ENCODE measurements at regions not wholly inside any gene's neighbourhood (a gene's known extent, or its start where the extent isn't known, plus 50 kb on each side); places are given as distances from the start of the nearest gene placed in this dataset.

DNA sequence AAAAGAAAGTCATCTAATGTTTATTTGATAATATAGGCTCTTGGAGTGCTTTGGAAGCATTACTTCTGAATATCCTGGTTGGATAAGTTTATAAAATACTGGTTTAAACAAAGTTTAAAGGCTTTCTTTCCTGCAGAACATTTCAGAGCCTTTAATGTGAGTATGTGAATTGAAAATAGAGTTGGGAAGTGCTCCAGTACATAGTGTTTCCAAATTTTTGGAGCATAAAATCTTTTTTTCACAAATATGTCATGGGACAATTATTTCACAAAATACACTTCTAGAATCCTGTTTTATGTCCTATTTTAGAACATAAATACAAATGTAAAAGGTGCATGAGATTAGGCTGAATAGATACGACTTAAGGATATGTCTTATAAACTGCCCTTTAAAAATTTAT, 158.9 kb upstream of the HNRNPA3 start:
- Histone ChIP-seq H3K9me3 (replicated peaks) (no peaks in the 10 kb centered on the region), H3K4me3 (no peak overlapping the region), H3K27ac (no peak overlapping the region), H3K36me3 (no peaks in the 10 kb centered on the region), H3K4me1 (replicated peaks) (peaks cover 5% of the 10 kb centered on the region; the same call in 1 of the 2 replicates), H3K27me3 (replicated peaks) (no peaks in the 10 kb centered on the region)
- DNase-seq (ENCODE audit: low read depth in 1 of 2, low spot score in 2 of 2): no peak

DNA sequence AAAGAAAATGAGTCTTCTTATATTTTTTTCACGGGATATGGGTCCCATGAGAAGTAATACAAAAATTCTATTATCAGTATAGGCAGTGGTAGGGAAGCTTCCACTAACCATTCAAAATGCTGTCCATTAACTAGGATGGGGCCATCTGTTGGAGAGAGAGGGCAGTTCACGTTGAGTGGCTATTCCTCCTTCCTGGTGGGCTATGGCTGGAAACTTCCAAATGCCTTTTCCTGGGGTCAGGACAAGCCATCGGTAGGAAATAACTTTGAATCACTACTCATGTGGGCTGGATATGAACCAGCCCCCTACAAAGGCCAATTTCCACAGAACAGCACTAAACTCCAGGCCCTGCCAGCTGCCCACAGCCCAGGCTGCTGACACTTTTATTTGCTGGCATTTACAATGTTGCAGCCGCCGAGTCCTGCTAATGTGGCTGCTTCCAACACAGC, 156.1 kb upstream of the HNRNPA3 start:
- DNase-seq (ENCODE audit: low read depth in 1 of 2, low spot score in 2 of 2): no peak
- H3K4me3 ChIP-seq: no peak overlapping the region
- no peaks in the 10 kb centered on the region for H3K36me3 ChIP-seq

DNA sequence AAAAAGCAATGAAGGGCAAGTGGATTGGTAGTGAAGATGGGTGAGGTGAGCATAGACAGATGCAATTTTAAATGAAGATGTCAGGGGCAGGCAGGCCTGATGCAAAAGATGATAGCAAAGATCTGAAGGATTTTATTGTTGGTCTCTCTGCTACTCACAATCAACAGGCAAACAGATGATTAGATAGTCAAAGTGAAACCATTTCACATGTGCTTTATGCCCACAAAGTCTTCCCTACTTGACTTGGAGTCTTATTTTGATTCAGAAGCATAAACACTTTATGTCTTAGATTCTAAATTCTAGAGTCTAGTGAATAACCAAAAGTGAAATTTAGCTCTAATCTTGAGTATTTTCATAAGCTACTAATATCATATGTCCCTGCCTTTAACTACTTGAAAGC, 153.8 kb upstream of the HNRNPA3 start:
- Histone ChIP-seq H3K9me3 (replicated peaks) (no peaks in the 10 kb centered on the region), H3K4me3 (no peak overlapping the region), H3K27me3 (replicated peaks) (no peaks in the 10 kb centered on the region), H3K27ac (no peak overlapping the region), H3K36me3 (no peaks in the 10 kb centered on the region), H3K4me1 (replicated peaks) (no peaks in the 10 kb centered on the region)
- no peak for DNase-seq (ENCODE audit: low read depth in 1 of 2, low spot score in 2 of 2)

More for the DNA sequence above, 156.1 kb upstream of the HNRNPA3 start:
- no peak overlapping the region for H3K27ac ChIP-seq
- no peaks in the 10 kb centered on the region for H3K27me3 ChIP-seq (replicated peaks)
- peaks cover 5% of the 10 kb centered on the region; the same call in 1 of the 2 replicates for H3K4me1 ChIP-seq (replicated peaks)
- no peaks in the 10 kb centered on the region for H3K9me3 ChIP-seq (replicated peaks)

DNA sequence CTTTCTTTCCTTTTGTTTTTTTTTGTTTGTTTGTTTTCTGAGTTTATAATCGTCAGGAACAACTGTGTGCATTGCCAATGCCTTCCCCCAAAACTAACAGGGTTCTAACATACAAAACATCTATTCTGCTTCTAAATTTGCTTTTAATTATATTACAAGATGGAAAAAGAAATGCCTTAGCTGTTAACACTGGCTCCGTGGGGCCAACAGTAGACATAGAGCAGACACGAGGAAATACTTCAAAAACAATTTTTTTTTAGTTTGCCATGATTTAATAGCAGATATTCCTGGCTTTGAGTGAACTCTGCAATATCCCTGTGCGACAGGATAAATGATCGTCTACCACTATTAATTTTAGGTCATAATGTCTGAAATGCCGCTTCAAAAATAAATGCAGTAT, 153.3 kb upstream of the HNRNPA3 start:
- Histone ChIP-seq H3K36me3 (no peaks in the 10 kb centered on the region), H3K4me3 (no peak overlapping the region), H3K9me3 (replicated peaks) (no peaks in the 10 kb centered on the region), H3K4me1 (replicated peaks) (no peaks in the 10 kb centered on the region), H3K27me3 (replicated peaks) (no peaks in the 10 kb centered on the region), H3K27ac (no peak overlapping the region)
- no peak for DNase-seq (ENCODE audit: low read depth in 1 of 2, low spot score in 2 of 2)

DNA sequence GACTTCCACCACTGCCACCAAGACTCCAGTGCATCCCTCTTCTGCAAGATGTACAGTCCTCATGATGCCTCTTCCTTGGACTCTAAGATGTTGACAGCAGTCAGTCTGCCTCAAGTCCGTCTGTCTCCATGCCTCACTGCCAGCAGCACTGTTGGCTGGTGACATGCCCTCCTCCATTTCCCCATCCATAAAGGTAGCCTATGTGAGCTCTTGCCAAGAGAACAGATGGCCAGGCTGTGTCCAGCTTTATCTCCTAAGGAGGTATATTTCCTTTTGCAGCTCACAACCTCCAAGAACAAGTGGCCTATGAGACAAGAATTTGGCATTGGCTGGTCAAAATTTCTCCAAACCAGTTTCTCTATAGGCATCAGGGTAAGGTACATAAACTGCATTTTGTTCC, 149.3 kb upstream of the HNRNPA3 start:
- Histone ChIP-seq H3K27ac (no peak overlapping the region), H3K4me3 (no peak overlapping the region), H3K27me3 (replicated peaks) (no peaks in the 10 kb centered on the region), H3K4me1 (replicated peaks) (no peaks in the 10 kb centered on the region), H3K36me3 (no peaks in the 10 kb centered on the region), H3K9me3 (replicated peaks) (no peaks in the 10 kb centered on the region)
- DNase-seq (ENCODE audit: low read depth in 1 of 2, low spot score in 2 of 2): no peak

DNA sequence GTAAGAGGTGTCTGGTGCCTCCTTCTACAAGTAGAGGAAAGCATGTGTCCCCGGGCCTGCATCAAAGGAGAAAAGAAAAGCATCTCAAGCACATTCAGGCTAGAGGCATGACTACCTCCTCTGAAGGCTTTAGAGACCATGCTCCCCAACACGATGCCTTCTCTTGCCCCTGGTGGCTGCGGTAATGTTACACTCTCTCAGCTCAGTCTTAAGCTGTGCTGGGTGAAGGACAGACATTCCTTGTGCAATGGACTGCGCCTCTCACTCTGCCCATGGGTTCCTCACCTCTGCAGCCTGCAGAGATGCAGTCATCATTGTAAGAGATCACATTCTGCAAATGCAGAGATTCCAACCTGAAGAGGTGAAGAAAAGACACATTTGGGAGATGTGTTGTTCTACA, 148.2 kb upstream of the HNRNPA3 start:
- no peak overlapping the region for H3K4me3 ChIP-seq
- H3K9me3 ChIP-seq (replicated peaks): no peaks in the 10 kb centered on the region
- no peaks in the 10 kb centered on the region for H3K4me1 ChIP-seq (replicated peaks)
- no peak for DNase-seq (ENCODE audit: low read depth in 1 of 2, low spot score in 2 of 2)
- H3K27ac ChIP-seq: no peak overlapping the region
- no peaks in the 10 kb centered on the region for H3K36me3 ChIP-seq
- H3K27me3 ChIP-seq (replicated peaks): no peaks in the 10 kb centered on the region

DNA sequence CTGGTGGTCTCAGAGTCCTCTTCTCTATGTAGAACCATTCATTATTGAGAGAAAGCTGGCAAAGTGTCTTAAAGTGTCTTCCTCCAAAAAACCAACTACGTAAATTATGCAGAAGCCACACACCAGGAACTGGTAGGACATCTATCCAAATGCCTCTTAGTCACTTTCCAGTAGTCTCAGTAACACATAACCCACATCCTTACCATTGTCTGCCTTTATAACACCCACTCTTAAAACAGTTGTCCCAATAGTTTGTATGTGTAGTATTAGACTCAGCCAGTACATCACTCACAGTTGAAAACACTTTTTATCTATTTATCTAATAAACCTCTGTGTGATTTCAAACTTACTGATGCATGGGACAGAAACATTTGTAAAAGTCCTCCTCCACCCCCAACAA, 143.6 kb upstream of the HNRNPA3 start:
- no peak overlapping the region for H3K4me3 ChIP-seq
- H3K4me1 ChIP-seq (replicated peaks): no peaks in the 10 kb centered on the region
- H3K27me3 ChIP-seq (replicated peaks): no peaks in the 10 kb centered on the region
- no peaks in the 10 kb centered on the region for H3K9me3 ChIP-seq (replicated peaks)
- no peak for DNase-seq (ENCODE audit: low read depth in 1 of 2, low spot score in 2 of 2)
- H3K36me3 ChIP-seq: no peaks in the 10 kb centered on the region
- no peak overlapping the region for H3K27ac ChIP-seq

DNA sequence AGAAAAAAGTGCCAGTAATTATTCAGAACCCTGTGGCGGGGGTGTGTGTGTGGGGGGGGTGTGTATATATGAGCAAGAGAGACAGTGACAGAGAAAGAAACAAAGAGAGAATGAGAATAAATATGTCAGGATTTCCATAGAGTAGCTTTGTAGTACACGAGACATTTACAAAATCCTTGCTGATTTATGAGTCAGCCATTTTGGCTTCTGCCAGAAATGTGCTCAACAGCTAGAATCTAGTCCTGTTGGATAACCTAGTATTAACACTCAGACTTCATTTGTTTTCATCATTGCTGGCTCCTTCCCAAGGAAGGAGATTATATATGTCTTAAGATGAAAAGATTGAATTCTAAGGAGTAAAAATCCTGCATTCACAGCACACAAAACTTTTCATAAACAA, 140.5 kb upstream of the HNRNPA3 start:
- Histone ChIP-seq H3K27ac (no peak overlapping the region), H3K4me1 (replicated peaks) (no peaks in the 10 kb centered on the region), H3K9me3 (replicated peaks) (no peaks in the 10 kb centered on the region), H3K36me3 (no peaks in the 10 kb centered on the region), H3K27me3 (replicated peaks) (no peaks in the 10 kb centered on the region), H3K4me3 (no peak overlapping the region)
- DNase-seq (ENCODE audit: low read depth in 1 of 2, low spot score in 2 of 2): no peak

DNA sequence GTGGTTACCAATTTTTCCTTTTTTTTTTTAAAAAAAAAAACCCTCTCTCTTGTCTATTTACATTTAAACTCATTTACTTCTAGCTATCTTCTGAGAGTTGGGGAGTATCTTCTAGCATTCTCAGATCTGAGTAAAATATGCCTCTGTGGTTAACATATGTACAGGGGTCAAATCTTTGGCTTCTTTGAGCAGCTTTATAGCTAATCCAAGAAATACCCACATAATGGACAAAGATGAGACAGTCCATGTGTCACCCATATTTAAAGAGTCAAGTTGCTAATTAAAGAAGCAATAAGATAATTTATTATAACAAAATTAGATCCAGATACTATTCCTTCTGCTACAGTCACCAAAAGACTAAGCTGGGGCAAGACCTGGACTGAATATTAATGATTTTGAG, 139.0 kb upstream of the HNRNPA3 start:
- Histone ChIP-seq H3K36me3 (no peaks in the 10 kb centered on the region), H3K4me3 (no peak overlapping the region), H3K9me3 (replicated peaks) (no peaks in the 10 kb centered on the region), H3K27ac (no peak overlapping the region), H3K4me1 (replicated peaks) (no peaks in the 10 kb centered on the region), H3K27me3 (replicated peaks) (no peaks in the 10 kb centered on the region)
- DNase-seq (ENCODE audit: low read depth in 1 of 2, low spot score in 2 of 2): no peak

DNA sequence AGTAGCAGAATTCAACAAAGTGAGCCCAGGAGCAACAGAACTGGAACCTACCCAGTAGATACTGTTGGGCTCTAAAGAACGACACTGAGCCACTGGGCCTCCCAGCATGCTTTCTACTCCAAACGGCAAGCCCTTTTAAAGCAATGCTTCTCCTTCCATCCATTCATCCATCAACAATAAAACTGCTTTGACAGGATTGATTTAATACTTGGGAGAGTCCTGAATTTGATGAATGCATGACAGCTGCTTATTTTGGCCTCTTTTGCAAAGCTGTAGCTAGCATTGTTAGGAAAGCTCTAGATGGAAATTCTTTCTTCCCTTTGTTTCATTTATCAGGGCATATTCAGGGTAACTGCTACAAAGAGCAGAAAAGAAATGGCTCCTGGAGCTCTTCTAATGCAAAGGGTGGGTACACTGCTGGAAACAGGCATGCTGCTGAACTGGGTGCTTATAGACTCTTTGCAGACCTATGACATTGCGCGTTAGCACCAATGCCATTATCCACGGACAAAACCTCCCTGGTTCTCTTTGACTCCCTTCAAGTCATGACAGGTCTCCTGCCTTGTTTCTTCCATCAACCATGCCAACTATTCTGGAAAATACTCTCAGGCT, 138.4 kb upstream of the HNRNPA3 start:
- no peaks in the 10 kb centered on the region for H3K36me3 ChIP-seq
- DNase-seq (ENCODE audit: low read depth in 1 of 2, low spot score in 2 of 2): no peak

DNA sequence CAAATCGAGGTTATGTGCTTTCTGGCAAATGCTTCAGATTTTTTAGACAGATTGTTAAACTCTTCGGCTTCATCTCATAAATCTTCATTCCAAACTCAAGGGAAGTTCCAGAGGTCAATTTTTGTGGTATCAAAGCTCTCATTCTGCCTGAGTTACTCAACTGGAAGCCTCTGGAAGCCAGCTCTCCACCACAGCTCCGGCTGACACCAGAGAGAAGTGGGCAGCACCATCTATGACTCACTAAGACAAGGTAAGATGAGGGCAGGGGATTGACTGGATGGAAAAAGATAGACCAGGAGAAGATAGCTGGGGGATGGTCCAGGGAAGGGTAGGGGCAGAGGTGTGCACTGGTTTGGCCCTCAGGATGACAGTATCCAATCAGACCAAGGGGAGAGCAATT, 137.3 kb upstream of the HNRNPA3 start:
- no peak overlapping the region for H3K27ac ChIP-seq
- no peak overlapping the region for H3K4me3 ChIP-seq
- no peak for DNase-seq (ENCODE audit: low read depth in 1 of 2, low spot score in 2 of 2)

More for the DNA sequence above, 138.4 kb upstream of the HNRNPA3 start:
- Histone ChIP-seq H3K9me3 (replicated peaks) (no peaks in the 10 kb centered on the region), H3K4me1 (replicated peaks) (no peaks in the 10 kb centered on the region), H3K27ac (no peak overlapping the region), H3K4me3 (no peak overlapping the region), H3K27me3 (replicated peaks) (no peaks in the 10 kb centered on the region)

DNA sequence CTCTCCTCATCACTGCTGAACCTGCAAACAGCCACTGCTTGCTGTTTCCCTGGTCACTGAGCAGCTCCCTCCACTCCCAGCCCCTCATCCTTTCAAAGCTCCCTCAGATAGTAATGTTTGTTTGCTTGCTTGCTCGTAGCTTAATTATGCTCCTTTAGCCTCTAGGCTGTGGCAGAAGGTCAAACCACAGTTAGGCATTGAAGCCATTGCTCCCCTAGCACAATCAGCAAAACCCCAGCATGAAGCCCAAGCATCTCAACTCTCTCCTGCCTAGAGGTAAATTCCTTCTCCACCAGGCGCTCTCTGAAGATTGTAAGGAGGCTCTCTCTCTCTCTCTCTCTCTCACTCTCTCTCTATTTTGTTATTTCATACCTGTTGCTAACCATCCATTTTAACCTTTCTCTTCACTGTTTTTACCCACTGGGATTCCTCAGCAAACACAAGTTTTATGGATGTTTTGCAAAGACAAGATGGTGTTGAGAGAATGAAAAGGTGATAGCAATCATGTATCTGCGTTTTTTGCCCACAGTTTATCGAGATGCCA, 135.9 kb upstream of the HNRNPA3 start:
- no peaks in the 10 kb centered on the region for H3K36me3 ChIP-seq
- H3K4me1 ChIP-seq (replicated peaks): no peaks in the 10 kb centered on the region
- DNase-seq (ENCODE audit: low read depth in 1 of 2, low spot score in 2 of 2): no peak
- H3K4me3 ChIP-seq: no peak overlapping the region
- no peaks in the 10 kb centered on the region for H3K27me3 ChIP-seq (replicated peaks)
- H3K9me3 ChIP-seq (replicated peaks): no peaks in the 10 kb centered on the region
- no peak overlapping the region for H3K27ac ChIP-seq

More for the DNA sequence above, 137.3 kb upstream of the HNRNPA3 start:
- Histone ChIP-seq H3K36me3 (no peaks in the 10 kb centered on the region), H3K4me1 (replicated peaks) (no peaks in the 10 kb centered on the region), H3K27me3 (replicated peaks) (no peaks in the 10 kb centered on the region), H3K9me3 (replicated peaks) (no peaks in the 10 kb centered on the region)

DNA sequence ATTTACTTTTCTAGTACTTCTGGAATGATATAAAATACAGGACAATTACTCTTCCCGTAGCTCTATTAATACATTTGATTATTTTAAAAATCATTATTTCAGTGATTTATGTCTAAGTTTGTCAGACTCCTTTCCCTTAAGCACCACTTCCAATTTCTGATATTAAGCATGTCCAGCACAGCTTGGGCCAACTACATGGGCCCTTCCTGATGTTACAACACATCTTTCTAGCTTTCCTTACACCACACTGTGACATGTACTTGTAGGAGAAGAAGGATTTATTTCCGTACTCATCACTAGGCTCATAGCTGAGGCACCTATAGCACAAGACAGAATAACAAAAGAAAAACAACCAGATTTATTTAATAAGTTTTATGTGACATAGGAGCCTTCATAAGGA, 134.8 kb upstream of the HNRNPA3 start:
- Histone ChIP-seq H3K27ac (no peak overlapping the region), H3K9me3 (replicated peaks) (no peaks in the 10 kb centered on the region), H3K36me3 (no peaks in the 10 kb centered on the region), H3K4me1 (replicated peaks) (no peaks in the 10 kb centered on the region), H3K4me3 (no peak overlapping the region), H3K27me3 (replicated peaks) (no peaks in the 10 kb centered on the region)
- DNase-seq (ENCODE audit: low read depth in 1 of 2, low spot score in 2 of 2): no peak

DNA sequence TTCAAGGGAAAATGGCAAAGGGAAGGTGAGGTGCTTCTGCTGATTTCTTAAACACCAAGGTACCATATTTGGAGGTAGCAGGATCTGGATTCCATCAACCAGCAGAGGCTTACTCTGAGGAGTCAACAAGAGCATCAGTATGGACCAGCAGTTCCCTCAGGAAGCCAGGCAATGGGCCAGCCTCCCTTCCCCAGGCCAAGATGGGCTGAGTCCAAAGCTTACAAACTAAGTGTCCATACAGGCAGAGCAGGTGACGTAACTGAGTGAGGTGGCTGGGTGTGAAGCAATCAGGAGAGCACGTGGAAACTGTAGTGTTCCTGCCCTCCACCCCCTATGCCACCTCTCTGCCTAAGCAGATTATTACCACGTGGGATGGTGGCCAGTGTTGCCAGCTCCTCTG, 134.2 kb upstream of the HNRNPA3 start:
- H3K4me3 ChIP-seq: no peak overlapping the region
- no peaks in the 10 kb centered on the region for H3K9me3 ChIP-seq (replicated peaks)
- H3K4me1 ChIP-seq (replicated peaks): no peaks in the 10 kb centered on the region
- no peaks in the 10 kb centered on the region for H3K36me3 ChIP-seq
- H3K27me3 ChIP-seq (replicated peaks): no peaks in the 10 kb centered on the region
- no peak for DNase-seq (ENCODE audit: low read depth in 1 of 2, low spot score in 2 of 2)
- no peak overlapping the region for H3K27ac ChIP-seq

DNA sequence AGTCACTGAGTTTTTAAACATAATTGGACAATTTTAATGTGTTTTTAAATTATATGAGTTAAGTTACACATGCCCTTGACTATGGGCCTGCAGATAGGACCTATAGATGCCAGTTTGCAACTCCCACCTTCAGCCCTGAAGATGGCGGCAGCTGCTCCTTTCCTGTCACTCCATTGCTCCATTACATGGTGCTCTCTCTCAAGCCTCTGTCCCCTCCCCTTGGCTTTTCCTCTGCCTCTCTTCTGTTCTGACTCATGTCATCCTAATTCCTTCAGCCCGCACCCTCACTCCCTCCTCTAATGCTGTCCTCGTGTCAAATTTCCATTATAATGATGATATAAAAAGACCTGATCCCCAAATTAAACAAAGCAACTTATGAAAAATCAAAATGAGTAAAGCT, 133.7 kb upstream of the HNRNPA3 start:
- no peaks in the 10 kb centered on the region for H3K27me3 ChIP-seq (replicated peaks)
- H3K4me1 ChIP-seq (replicated peaks): no peaks in the 10 kb centered on the region
- H3K36me3 ChIP-seq: no peaks in the 10 kb centered on the region
- H3K4me3 ChIP-seq: no peak overlapping the region
- H3K27ac ChIP-seq: no peak overlapping the region
- no peaks in the 10 kb centered on the region for H3K9me3 ChIP-seq (replicated peaks)
- no peak for DNase-seq (ENCODE audit: low read depth in 1 of 2, low spot score in 2 of 2)

All from SJSA1 (cell line).